DND-41 (cell line): ENCODE measurements at regions not wholly inside any gene's neighbourhood (a gene's known extent, or its start where the extent isn't known, plus 50 kb on each side); places are given as distances from the start of the nearest gene placed in this dataset.

Experiments
- CTCF ChIP-seq: IDR thresholded peaks from 2 replicates; pipeline ENCODE4 v1.5.1; 2012; ENCODE audit warnings: borderline replicate concordance, low read length, moderate library complexity, mild to moderate bottlenecking; ENCODE audit not compliant: poor library complexity, severe bottlenecking; ENCODE audit errors: extremely low read depth
- EZH2 ChIP-seq: IDR thresholded peaks from 3 replicates; pipeline ENCODE4 v1.6.1; 2012; ENCODE audit warnings: borderline replicate concordance, low read depth, mild to moderate bottlenecking, moderate library complexity, low read length, inconsistent platforms; ENCODE audit not compliant: severe bottlenecking

GRCh38 chr18:10147226-10147625 lies 233.4 kb downstream of the VAPA start:
- no peak for TF ChIP-seq CTCF
- no peak for TF ChIP-seq EZH2
